ENCODE measurements at regions not wholly inside any gene's neighbourhood (a gene's known extent, or its start where the extent isn't known, plus 50 kb on each side); places are given as distances from the start of the nearest gene placed in this dataset.

DNA sequence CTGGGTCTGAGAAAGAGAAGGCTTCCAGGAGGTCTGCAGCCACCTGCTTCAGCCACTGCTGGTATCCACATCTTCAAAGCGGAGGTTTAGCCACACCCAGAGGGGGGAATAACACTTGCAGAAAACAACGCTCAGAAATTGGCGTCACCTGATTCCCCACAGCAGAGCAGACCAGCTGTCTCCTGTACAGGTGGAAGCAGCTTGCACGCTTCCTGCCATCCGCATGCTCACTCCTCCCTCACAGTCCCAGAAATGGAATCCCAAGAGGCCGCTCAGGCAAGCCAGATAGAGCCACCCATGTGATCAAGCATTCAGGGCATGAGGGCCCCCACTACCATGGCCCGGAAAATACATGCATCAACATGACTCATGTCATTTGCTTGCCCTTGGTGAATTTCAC, 112.2 kb upstream of the DIO3 start:
- POLR2A ChIA-PET = no interaction called here
- CTCF ChIA-PET = no interaction called here
- no peak overlapping the region for H3K27ac ChIP-seq (ENCODE audit: low read depth, low read length)

GRCh38 chr14:101451166-101451565, 110.1 kb upstream of the DIO3 start:
- Histone ChIP-seq H2AFZ (ENCODE audit: low read depth, low read length, poor library complexity, severe bottlenecking) (no peak overlapping the region), H3K27ac (ENCODE audit: low read depth, low read length) (no peak overlapping the region), H3K27me3 (ENCODE audit: insufficient read depth, low read length) (no peaks in the 10 kb centered on the region), H3K9me3 (ENCODE audit: control insufficient read depth in 1 of 2, insufficient read depth in 1 of 2, low read depth in 1 of 2, low read length in 2 of 2) (no peaks in the 10 kb centered on the region), H3K4me3 (replicated peaks in 1 of 2; ENCODE audit: low read depth in 1 of 2, low read length in 2 of 2) (no peak overlapping the region), H3K9ac (ENCODE audit: low read length) (no peak overlapping the region), H3K36me3 (ENCODE audit: control insufficient read depth in 1 of 2, insufficient read depth in 2 of 2, low read length in 2 of 2) (no peaks in the 10 kb centered on the region), H3K4me1 (ENCODE audit: control insufficient read depth in 1 of 2, insufficient read depth in 2 of 2, low read length in 2 of 2) (peaks cover 0 to 7% of the 10 kb centered on the region in 2 experiments; a peak in 2 of 4 replicates), H3K79me2 (ENCODE audit: insufficient read depth, low read length) (no peaks in the 10 kb centered on the region), H4K20me1 (ENCODE audit: insufficient read depth) (no peaks in the 10 kb centered on the region), H3K9me2 (ENCODE audit: insufficient read depth) (no peaks in the 10 kb centered on the region), H3K4me2 (ENCODE audit: low read length) (no peak overlapping the region)
- CTCF ChIA-PET = no interaction called here
- RAD21 ChIA-PET (ENCODE audit: low non-redundant PET in 1 of 2, low total read pairs in 2 of 2, uncharacterized antibody in 2 of 2, unreplicated experiment in 2 of 2) = no interaction called here
- TF ChIP-seq, protein P1, sequence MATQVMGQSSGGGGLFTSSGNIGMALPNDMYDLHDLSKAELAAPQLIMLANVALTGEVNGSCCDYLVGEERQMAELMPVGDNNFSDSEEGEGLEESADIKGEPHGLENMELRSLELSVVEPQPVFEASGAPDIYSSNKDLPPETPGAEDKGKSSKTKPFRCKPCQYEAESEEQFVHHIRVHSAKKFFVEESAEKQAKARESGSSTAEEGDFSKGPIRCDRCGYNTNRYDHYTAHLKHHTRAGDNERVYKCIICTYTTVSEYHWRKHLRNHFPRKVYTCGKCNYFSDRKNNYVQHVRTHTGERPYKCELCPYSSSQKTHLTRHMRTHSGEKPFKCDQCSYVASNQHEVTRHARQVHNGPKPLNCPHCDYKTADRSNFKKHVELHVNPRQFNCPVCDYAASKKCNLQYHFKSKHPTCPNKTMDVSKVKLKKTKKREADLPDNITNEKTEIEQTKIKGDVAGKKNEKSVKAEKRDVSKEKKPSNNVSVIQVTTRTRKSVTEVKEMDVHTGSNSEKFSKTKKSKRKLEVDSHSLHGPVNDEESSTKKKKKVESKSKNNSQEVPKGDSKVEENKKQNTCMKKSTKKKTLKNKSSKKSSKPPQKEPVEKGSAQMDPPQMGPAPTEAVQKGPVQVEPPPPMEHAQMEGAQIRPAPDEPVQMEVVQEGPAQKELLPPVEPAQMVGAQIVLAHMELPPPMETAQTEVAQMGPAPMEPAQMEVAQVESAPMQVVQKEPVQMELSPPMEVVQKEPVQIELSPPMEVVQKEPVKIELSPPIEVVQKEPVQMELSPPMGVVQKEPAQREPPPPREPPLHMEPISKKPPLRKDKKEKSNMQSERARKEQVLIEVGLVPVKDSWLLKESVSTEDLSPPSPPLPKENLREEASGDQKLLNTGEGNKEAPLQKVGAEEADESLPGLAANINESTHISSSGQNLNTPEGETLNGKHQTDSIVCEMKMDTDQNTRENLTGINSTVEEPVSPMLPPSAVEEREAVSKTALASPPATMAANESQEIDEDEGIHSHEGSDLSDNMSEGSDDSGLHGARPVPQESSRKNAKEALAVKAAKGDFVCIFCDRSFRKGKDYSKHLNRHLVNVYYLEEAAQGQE (IDR thresholded peaks at IDR 0.05; ENCODE audit: low read depth) = no peak
- TF ChIP-seq, protein P2, sequence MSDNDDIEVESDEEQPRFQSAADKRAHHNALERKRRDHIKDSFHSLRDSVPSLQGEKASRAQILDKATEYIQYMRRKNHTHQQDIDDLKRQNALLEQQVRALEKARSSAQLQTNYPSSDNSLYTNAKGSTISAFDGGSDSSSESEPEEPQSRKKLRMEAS (IDR thresholded peaks at IDR 0.05) = no peak
- TF ChIP-seq EZH2 (IDR thresholded peaks at IDR 0.05) = no peak
- no peak for TF ChIP-seq CTCF (IDR thresholded peaks at IDR 0.05 in 2 of 3, conservative IDR thresholded peaks at IDR 0.05 in 1 of 3; ENCODE audit: borderline replicate concordance in 1 of 3, insufficient read depth in 1 of 3, low read depth in 2 of 3, low read length in 2 of 3)
- no peak for TF ChIP-seq ZNF274 (IDR thresholded peaks at IDR 0.05; ENCODE audit: low read depth, low read length)
- TF ChIP-seq EZH2phosphoT487 (IDR thresholded peaks at IDR 0.05; ENCODE audit: borderline replicate concordance) = no peak
- no peak for TF ChIP-seq ATF3 (IDR thresholded peaks at IDR 0.05)
- TF ChIP-seq YY1 (IDR thresholded peaks at IDR 0.05; ENCODE audit: extremely low read depth, insufficient replicate concordance, low read depth, low read length) = no peak
- TF ChIP-seq POLR2A (IDR thresholded peaks at IDR 0.05; ENCODE audit: borderline replicate concordance, extremely low read depth, insufficient read depth, insufficient read length) = no peak
- TF ChIP-seq SIN3A (IDR thresholded peaks at IDR 0.05; ENCODE audit: low read depth) = no peak
- POLR2A ChIA-PET = no interaction called here
- no peak for DNase-seq (ENCODE audit: low read depth, low spot score)
- BruUV-seq (replicated peaks) = no TSS peak
- intact Hi-C loops (cut with micrococcal nuclease) = no loop called here
- no peak for ATAC-seq

More for the DNA sequence above, 112.2 kb upstream of the DIO3 start:
- H3K4me2 ChIP-seq (ENCODE audit: low read length) = no peak overlapping the region
- H3K4me1 ChIP-seq (ENCODE audit: control insufficient read depth in 1 of 2, insufficient read depth in 2 of 2, low read length in 2 of 2) = peaks cover 0 to 1% of the 10 kb centered on the region in 2 experiments; a peak in 1 of 4 replicates
- RAD21 ChIA-PET (ENCODE audit: low non-redundant PET in 1 of 2, low total read pairs in 2 of 2, uncharacterized antibody in 2 of 2, unreplicated experiment in 2 of 2) = no interaction called here
- ATAC-seq = no peak
- H3K9ac ChIP-seq (ENCODE audit: low read length) = no peak overlapping the region
- H3K9me3 ChIP-seq (ENCODE audit: control insufficient read depth in 1 of 2, insufficient read depth in 1 of 2, low read depth in 1 of 2, low read length in 2 of 2) = no peaks in the 10 kb centered on the region
- no peaks in the 10 kb centered on the region for H3K27me3 ChIP-seq (ENCODE audit: insufficient read depth, low read length)
- no peak overlapping the region for H3K4me3 ChIP-seq (replicated peaks in 1 of 2; ENCODE audit: low read depth in 1 of 2, low read length in 2 of 2)
- H2AFZ ChIP-seq (ENCODE audit: low read depth, low read length, poor library complexity, severe bottlenecking) = no peak overlapping the region
- TF ChIP-seq ZFX (IDR thresholded peaks at IDR 0.05) (no peak), EZH2 (IDR thresholded peaks at IDR 0.05) (no peak), YY1 (IDR thresholded peaks at IDR 0.05; ENCODE audit: extremely low read depth, insufficient replicate concordance, low read depth, low read length) (no peak), POLR2A (IDR thresholded peaks at IDR 0.05; ENCODE audit: borderline replicate concordance, extremely low read depth, insufficient read depth, insufficient read length) (no peak), SRF (IDR thresholded peaks at IDR 0.05; ENCODE audit: low read depth) (no peak), POLR2AphosphoS5 (IDR thresholded peaks at IDR 0.05; ENCODE audit: low read depth, low read length) (no peak), JUND (IDR thresholded peaks at IDR 0.05) (no peak), EGR1 (IDR thresholded peaks at IDR 0.05; ENCODE audit: low read depth) (no peak), ELF1 (IDR thresholded peaks at IDR 0.05; ENCODE audit: borderline replicate concordance, low read depth) (no peak)
- DNase-seq (ENCODE audit: low read depth, low spot score) = no peak
- no TSS peak for BruUV-seq (replicated peaks)
- no peaks in the 10 kb centered on the region for H3K9me2 ChIP-seq (ENCODE audit: insufficient read depth)
- intact Hi-C loops (cut with micrococcal nuclease) = no loop called here
- H3K79me2 ChIP-seq (ENCODE audit: insufficient read depth, low read length) = no peaks in the 10 kb centered on the region
- H4K20me1 ChIP-seq (ENCODE audit: insufficient read depth) = no peaks in the 10 kb centered on the region
- no peaks in the 10 kb centered on the region for H3K36me3 ChIP-seq (ENCODE audit: control insufficient read depth in 1 of 2, insufficient read depth in 2 of 2, low read length in 2 of 2)
